Trophoblast cell (in vitro differentiated cells and primary cell): ENCODE measurements at regions not wholly inside any gene's neighbourhood (a gene's known extent, or its start where the extent isn't known, plus 50 kb on each side); places are given as distances from the start of the nearest gene placed in this dataset.

Experiments
- DNase-seq, 2 donors: peaks; one replicate each; pipeline ENCODE4 v3.0.0-alpha.2; 2016
- H2AFZ ChIP-seq: 2 replicates; pipeline ENCODE4 v1.6.1; 2013; ENCODE audit warnings: low read length, moderate library complexity, mild to moderate bottlenecking; ENCODE audit not compliant: insufficient read depth, poor library complexity
- H2AK5ac ChIP-seq: 2 replicates; pipeline ENCODE4 v1.6.1; 2013; ENCODE audit warnings: mild to moderate bottlenecking, low read length
- H2BK120ac ChIP-seq: 2 replicates; pipeline ENCODE4 v1.6.1; 2013; ENCODE audit warnings: low read length, mild to moderate bottlenecking, moderate library complexity; ENCODE audit not compliant: insufficient read depth, poor library complexity
- H2BK12ac ChIP-seq: 2 replicates; pipeline ENCODE4 v1.6.1; 2013; ENCODE audit warnings: mild to moderate bottlenecking, low read length, moderate library complexity
- H2BK5ac ChIP-seq: 2 replicates; pipeline ENCODE4 v1.6.1; 2013; ENCODE audit warnings: low read length, low read depth, moderate library complexity, mild to moderate bottlenecking; ENCODE audit not compliant: poor library complexity
- H3K14ac ChIP-seq: 2 replicates; pipeline ENCODE4 v1.6.1; 2013; ENCODE audit warnings: mild to moderate bottlenecking, low read length
- H3K18ac ChIP-seq: 2 replicates; pipeline ENCODE4 v1.6.1; 2013; ENCODE audit warnings: mild to moderate bottlenecking, low read length
- H3K23ac ChIP-seq: 2 replicates; pipeline ENCODE4 v1.6.1; 2013; ENCODE audit warnings: low read length
- H3K27ac ChIP-seq: 2 replicates; pipeline ENCODE4 v1.5.1; 2013; ENCODE audit warnings: low read depth, mild to moderate bottlenecking, inconsistent platforms, low read length, moderate library complexity
- H3K27me3 ChIP-seq: 2 replicates; pipeline ENCODE4 v1.6.1; 2013; ENCODE audit warnings: inconsistent platforms, mild to moderate bottlenecking, low read length, moderate library complexity; ENCODE audit not compliant: insufficient read depth
- H3K36me3 ChIP-seq, 2 experiments: 1 replicate in 1 of 2; 2 replicates in 1 of 2; pipeline ENCODE4 v1.6.1; 2013; ENCODE audit warnings: low read length in 2 of 2, mild to moderate bottlenecking in 2 of 2, moderate library complexity in 1 of 2; ENCODE audit not compliant: insufficient read depth in 2 of 2, control insufficient read depth in 1 of 2
- H3K4ac ChIP-seq: 2 replicates; pipeline ENCODE4 v1.6.1; 2013; ENCODE audit warnings: low read depth, mild to moderate bottlenecking, low read length, moderate library complexity
- H3K4me1 ChIP-seq, 2 experiments: 1 replicate in 1 of 2; 2 replicates in 1 of 2; pipeline ENCODE4 v1.6.1; 2013; ENCODE audit warnings: low read length in 2 of 2, mild to moderate bottlenecking in 2 of 2, moderate library complexity in 1 of 2; ENCODE audit not compliant: insufficient read depth in 2 of 2, control insufficient read depth in 1 of 2
- H3K4me2 ChIP-seq: 2 replicates; pipeline ENCODE4 v1.6.1; 2013; ENCODE audit warnings: inconsistent platforms, mild to moderate bottlenecking, low read length, moderate library complexity
- H3K4me3 ChIP-seq: 2 replicates; pipeline ENCODE4 v1.5.1; 2013; ENCODE audit warnings: mild to moderate bottlenecking, low read depth, low read length, inconsistent platforms
- H3K79me1 ChIP-seq: one replicate; pipeline ENCODE4 v1.6.1; 2013; ENCODE audit warnings: low read length
- H3K79me2 ChIP-seq: 2 replicates; pipeline ENCODE4 v1.6.1; 2013; ENCODE audit warnings: low read length, mild to moderate bottlenecking; ENCODE audit not compliant: control insufficient read depth, insufficient read depth, poor library complexity
- H3K9ac ChIP-seq: 2 replicates; pipeline ENCODE4 v1.6.1; 2013; ENCODE audit warnings: mild to moderate bottlenecking, low read length
- H3K9me3 ChIP-seq: 2 replicates; pipeline ENCODE4 v1.6.1; 2013; ENCODE audit warnings: low read depth, mild to moderate bottlenecking, control low read depth, inconsistent platforms, low read length; ENCODE audit not compliant: insufficient read depth
- H4K12ac ChIP-seq: 2 replicates; pipeline ENCODE4 v1.6.1; 2013; ENCODE audit warnings: low read depth, mild to moderate bottlenecking, low read length, moderate library complexity
- H4K8ac ChIP-seq: 2 replicates; pipeline ENCODE4 v1.6.1; 2013; ENCODE audit warnings: low read depth, mild to moderate bottlenecking, low read length, moderate library complexity
- H4K91ac ChIP-seq: one replicate; pipeline ENCODE4 v1.6.1; 2013; ENCODE audit warnings: low read depth, mild to moderate bottlenecking, low read length, moderate library complexity
- WGBS: extraction: QIAGEN DNeasy Blood & Tissue Kit; methylation state at CpG from one replicate; pipeline ENCODE4 v1.1.7; 2013; ENCODE audit warnings: missing lambda C conversion rate; ENCODE audit not compliant: insufficient read length, insufficient coverage; ENCODE audit errors: extremely low coverage; 5-methylcytosine and 5-hydroxymethylcytosine counted together

GRCh38 chr6:169139179-169139971 lies 114.3 kb downstream of the THBS2 start:
- Histone ChIP-seq H3K79me1 (no peaks in the 10 kb centered on the region), H3K18ac (no peak overlapping the region), H4K8ac (no peak overlapping the region), H3K36me3 (no peaks in the 10 kb centered on the region), H3K27me3 (no peaks in the 10 kb centered on the region), H3K27ac (no peak overlapping the region), H3K14ac (no peak overlapping the region), H2AK5ac (no peak overlapping the region), H2BK120ac (no peak overlapping the region), H3K4me1 (no peaks in the 10 kb centered on the region), H3K4me3 (no peak overlapping the region), H3K4me2 (no peak overlapping the region), H3K4ac (no peak overlapping the region), H3K9me3 (peaks cover 5% of the 10 kb centered on the region), H3K23ac (no peak overlapping the region), H2BK12ac (no peak overlapping the region), H4K12ac (no peak overlapping the region), H4K91ac (no peak overlapping the region), H2BK5ac (no peak overlapping the region), H3K79me2 (no peaks in the 10 kb centered on the region), H3K9ac (no peak overlapping the region), H2AFZ (no peak overlapping the region)
- no peak for DNase-seq
- no CpG with 5 or more reads among the region's 50 CpGs for WGBS

DNA sequence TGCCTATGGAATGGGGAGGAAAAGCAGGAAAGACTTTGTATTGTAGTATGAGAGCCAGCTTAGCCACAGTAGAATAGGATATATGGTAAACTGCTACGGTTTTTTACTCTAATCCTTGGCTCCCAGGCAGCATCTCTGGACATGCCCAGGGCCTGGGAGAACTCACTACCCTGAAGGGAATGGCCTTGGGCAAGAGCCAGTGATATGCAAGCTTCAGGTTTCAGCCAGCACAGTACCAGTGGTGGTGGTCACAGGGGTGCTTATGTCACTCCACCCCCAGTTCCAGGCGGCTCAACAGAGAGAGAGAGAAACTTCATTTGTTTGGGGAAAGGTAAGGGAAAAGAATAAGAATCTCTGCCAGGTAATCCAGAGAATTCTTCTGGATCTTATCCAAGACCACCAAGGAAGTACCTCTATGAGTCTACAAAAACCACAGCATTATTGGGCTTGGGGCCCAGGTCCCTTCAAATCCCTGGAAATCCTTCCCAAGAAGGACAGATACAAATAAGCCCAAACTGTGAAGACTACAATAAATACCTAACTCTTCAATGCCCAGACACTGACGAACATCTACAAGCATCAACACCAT lies 121.2 kb downstream of the THBS2 start:
- no peak overlapping the region for H2AK5ac ChIP-seq
- H2AFZ ChIP-seq: no peak overlapping the region
- H4K91ac ChIP-seq: no peak overlapping the region
- no peaks in the 10 kb centered on the region for H3K79me2 ChIP-seq
- no peaks in the 10 kb centered on the region for H3K4me1 ChIP-seq
- no peak overlapping the region for H3K4ac ChIP-seq
- no peak overlapping the region for H2BK12ac ChIP-seq
- no peak overlapping the region for H3K14ac ChIP-seq
- H3K23ac ChIP-seq: no peak overlapping the region
- WGBS: no CpG with 5 or more reads among the region's 3 CpGs
- no peak overlapping the region for H4K8ac ChIP-seq
- DNase-seq: no peak
- H3K79me1 ChIP-seq: no peaks in the 10 kb centered on the region
- no peaks in the 10 kb centered on the region for H3K27me3 ChIP-seq
- no peak overlapping the region for H3K27ac ChIP-seq
- no peak overlapping the region for H2BK120ac ChIP-seq
- no peak overlapping the region for H3K4me2 ChIP-seq
- H3K9me3 ChIP-seq: peaks cover 2% of the 10 kb centered on the region
- no peak overlapping the region for H4K12ac ChIP-seq
- H2BK5ac ChIP-seq: no peak overlapping the region
- H3K18ac ChIP-seq: no peak overlapping the region
- H3K4me3 ChIP-seq: no peak overlapping the region
- H3K9ac ChIP-seq: no peak overlapping the region
- no peaks in the 10 kb centered on the region for H3K36me3 ChIP-seq

- H3K18ac ChIP-seq: no peak overlapping the region
- peaks cover 4% of the 10 kb centered on the region for H3K9me3 ChIP-seq
- no peak overlapping the region for H3K4me2 ChIP-seq
- no peak overlapping the region for H3K4me3 ChIP-seq
- H2BK5ac ChIP-seq: no peak overlapping the region
- H3K27me3 ChIP-seq: no peaks in the 10 kb centered on the region
- H3K23ac ChIP-seq: no peak overlapping the region
- H4K12ac ChIP-seq: no peak overlapping the region
- H3K9ac ChIP-seq: no peak overlapping the region
- no peak overlapping the region for H2BK12ac ChIP-seq
- no peaks in the 10 kb centered on the region for H3K79me2 ChIP-seq
- no peak overlapping the region for H2AFZ ChIP-seq
- no peak overlapping the region for H3K4ac ChIP-seq
- H3K14ac ChIP-seq: no peak overlapping the region
- H2AK5ac ChIP-seq: no peak overlapping the region
- H4K91ac ChIP-seq: no peak overlapping the region
- H2BK120ac ChIP-seq: no peak overlapping the region
- WGBS: no CpG with 5 or more reads among the region's 3 CpGs
- no peak overlapping the region for H4K8ac ChIP-seq
- no peaks in the 10 kb centered on the region for H3K4me1 ChIP-seq
- no peaks in the 10 kb centered on the region for H3K36me3 ChIP-seq
- H3K27ac ChIP-seq: no peak overlapping the region
- DNase-seq: no peak
- H3K79me1 ChIP-seq: no peaks in the 10 kb centered on the region
These were observed 122.3 kb downstream of the THBS2 start for GRCh38 chr6:169131390-169131789.

- H2BK120ac ChIP-seq: no peak overlapping the region
- H3K4me3 ChIP-seq: no peak overlapping the region
- no peak overlapping the region for H3K4ac ChIP-seq
- H3K27me3 ChIP-seq: no peaks in the 10 kb centered on the region
- H2AFZ ChIP-seq: no peak overlapping the region
- no peaks in the 10 kb centered on the region for H3K36me3 ChIP-seq
- no peaks in the 10 kb centered on the region for H3K4me1 ChIP-seq
- no peak overlapping the region for H2AK5ac ChIP-seq
- H3K14ac ChIP-seq: no peak overlapping the region
- no CpG with 5 or more reads among the region's 3 CpGs for WGBS
- H3K79me1 ChIP-seq: no peaks in the 10 kb centered on the region
- DNase-seq: no peak
- H3K27ac ChIP-seq: no peak overlapping the region
- no peak overlapping the region for H2BK12ac ChIP-seq
- no peak overlapping the region for H2BK5ac ChIP-seq
- H4K12ac ChIP-seq: no peak overlapping the region
- no peak overlapping the region for H3K23ac ChIP-seq
- no peak overlapping the region for H3K4me2 ChIP-seq
- H3K79me2 ChIP-seq: no peaks in the 10 kb centered on the region
- H3K9me3 ChIP-seq: peaks cover 4% of the 10 kb centered on the region
- no peak overlapping the region for H4K8ac ChIP-seq
- no peak overlapping the region for H4K91ac ChIP-seq
- H3K9ac ChIP-seq: no peak overlapping the region
- H3K18ac ChIP-seq: no peak overlapping the region
These were observed 123.5 kb downstream of the THBS2 start for GRCh38 chr6:169130113-169130512.
